ENCODE measurements at regions not wholly inside any gene's neighbourhood (a gene's known extent, or its start where the extent isn't known, plus 50 kb on each side); places are given as distances from the start of the nearest gene placed in this dataset.

GRCh38 chr5:85604378-85604777 is 1013.4 kb upstream of the COX7C start:
- TF ChIP-seq CTCF (IDR thresholded peaks at IDR 0.05) (no peak), POLR2A (IDR thresholded peaks at IDR 0.05) (no peak)
